RWPE1 (cell line): ENCODE measurements at regions not wholly inside any gene's neighbourhood (a gene's known extent, or its start where the extent isn't known, plus 50 kb on each side); places are given as distances from the start of the nearest gene placed in this dataset.

Source experiments
- CTCF ChIA-PET: fragments of 350-600 bp; sonication (Branson Sonifier 250); formaldehyde crosslinking; extraction: SDS; loops from one replicate; lab custom pipeline; 2021; lab: Yijun Ruan, JAX
- POLR2A ChIA-PET: fragments of 400-600 bp; formaldehyde crosslinking; extraction: SDS; loops from one replicate; lab custom pipeline; 2020; ENCODE audit warnings: antibody characterized with exemption; ENCODE audit not compliant: low non-redundant PET; lab: Yijun Ruan, JAX
- DNase-seq: peaks from one replicate; pipeline ENCODE4 v3.0.0; 2012; ENCODE audit warnings: low spot score
- H3K27ac ChIP-seq: fragments of 450-650 bp; 2 replicates; pipeline ENCODE4 v1.5.1; 2017
- TF ChIP-seq, protein P1 (sequence below): fragments of 450-650 bp; conservative IDR thresholded peaks from 2 replicates; pipeline ENCODE4 v1.5.1; 2017; ENCODE audit warnings: low read depth, mild to moderate bottlenecking

DNA sequence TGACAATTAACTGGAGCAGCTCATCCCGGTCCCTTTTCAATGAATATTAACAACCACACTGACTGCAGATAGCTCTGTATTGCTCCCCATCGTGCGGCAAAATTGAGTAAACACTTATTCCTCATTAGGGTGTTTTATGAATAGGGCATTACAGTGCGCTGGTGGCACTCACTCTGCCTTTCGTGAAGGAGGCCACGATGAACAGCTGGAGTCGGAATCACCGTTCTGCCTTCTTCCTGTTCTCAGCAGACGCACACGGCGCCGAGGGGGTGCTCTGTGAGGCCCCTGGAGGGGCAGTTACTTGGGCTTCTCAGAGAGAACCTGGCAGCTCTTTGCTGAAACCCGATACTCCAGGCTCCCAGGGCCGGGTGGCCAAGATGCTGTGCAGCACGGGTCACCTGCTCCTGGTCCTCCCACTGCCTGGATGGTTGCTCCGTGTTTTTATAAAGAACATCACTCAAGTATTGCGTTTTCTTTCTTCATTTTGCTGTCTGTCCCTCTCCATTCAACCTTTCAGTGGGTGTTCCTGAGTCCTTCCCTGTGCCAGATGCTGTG lies 241.9 kb downstream of the GLRX3 start:
- H3K27ac ChIP-seq = no peak overlapping the region
- ChIA-PET POLR2A (no interaction called here), CTCF (no interaction called here)
- no peak for DNase-seq
- TF ChIP-seq, protein P1, sequence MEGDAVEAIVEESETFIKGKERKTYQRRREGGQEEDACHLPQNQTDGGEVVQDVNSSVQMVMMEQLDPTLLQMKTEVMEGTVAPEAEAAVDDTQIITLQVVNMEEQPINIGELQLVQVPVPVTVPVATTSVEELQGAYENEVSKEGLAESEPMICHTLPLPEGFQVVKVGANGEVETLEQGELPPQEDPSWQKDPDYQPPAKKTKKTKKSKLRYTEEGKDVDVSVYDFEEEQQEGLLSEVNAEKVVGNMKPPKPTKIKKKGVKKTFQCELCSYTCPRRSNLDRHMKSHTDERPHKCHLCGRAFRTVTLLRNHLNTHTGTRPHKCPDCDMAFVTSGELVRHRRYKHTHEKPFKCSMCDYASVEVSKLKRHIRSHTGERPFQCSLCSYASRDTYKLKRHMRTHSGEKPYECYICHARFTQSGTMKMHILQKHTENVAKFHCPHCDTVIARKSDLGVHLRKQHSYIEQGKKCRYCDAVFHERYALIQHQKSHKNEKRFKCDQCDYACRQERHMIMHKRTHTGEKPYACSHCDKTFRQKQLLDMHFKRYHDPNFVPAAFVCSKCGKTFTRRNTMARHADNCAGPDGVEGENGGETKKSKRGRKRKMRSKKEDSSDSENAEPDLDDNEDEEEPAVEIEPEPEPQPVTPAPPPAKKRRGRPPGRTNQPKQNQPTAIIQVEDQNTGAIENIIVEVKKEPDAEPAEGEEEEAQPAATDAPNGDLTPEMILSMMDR = no peak

DNA sequence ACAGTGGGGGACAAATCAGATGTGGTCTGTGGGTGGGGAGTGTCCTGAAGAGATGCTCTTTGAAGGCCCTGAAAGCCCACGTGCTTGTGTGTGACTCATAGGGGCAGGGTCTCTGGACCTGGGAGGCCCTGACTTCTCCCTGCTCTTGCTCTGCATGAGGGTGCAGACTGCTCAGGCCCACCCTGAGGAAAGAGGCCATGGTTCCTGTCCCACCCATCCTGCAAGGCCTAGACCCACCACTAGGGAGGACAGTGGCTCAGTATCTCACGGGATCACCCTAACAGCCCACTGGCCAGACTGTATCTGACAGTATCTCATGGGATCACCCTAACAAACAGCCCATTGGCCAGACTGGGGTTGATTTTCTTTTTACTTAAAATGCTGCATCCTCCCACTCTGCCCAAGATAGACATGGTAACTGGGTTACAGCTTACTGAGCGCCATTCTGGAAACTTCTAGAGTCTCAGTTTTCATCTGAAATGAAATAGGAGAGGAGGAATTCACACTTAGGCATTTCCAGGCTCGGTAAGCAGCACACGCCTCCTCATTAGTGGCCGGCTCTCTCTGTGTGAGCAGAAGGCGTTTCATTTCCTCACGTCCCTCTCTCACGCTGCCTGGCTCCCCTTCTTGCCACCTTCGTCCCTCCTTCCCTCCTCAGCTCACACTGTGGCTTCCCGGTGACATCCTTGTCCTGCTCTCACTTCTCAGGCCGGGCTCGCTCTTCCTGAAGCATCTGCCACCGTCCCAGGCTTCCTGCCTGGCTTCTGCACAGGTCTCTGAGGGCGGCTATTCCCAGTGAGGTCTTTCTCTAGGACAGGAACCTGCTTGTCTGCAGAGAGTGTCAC lies 242.6 kb downstream of the GLRX3 start:
- TF ChIP-seq, protein P1 = no peak
- DNase-seq = no peak
- H3K27ac ChIP-seq = no peak overlapping the region
- CTCF ChIA-PET = no interaction called here
- POLR2A ChIA-PET = no interaction called here

DNA sequence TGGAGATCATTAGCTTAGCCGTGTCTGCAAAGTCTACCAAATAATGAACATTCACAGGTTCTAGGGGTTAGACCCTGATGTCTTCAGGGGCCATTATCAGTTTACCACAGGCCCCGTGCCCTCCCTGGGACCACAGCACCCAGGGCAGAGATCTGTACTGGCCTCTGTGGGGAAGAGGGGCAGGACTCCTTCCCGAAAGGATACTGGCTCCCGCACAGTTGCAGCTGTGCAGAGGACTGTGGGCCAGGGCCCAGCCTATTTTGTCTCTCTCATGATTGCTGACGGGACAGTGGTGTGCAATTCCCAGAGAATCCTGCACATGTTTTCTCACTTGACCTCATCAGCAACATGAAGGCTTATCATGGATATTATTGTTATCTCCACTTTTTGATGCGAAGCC lies 243.9 kb downstream of the GLRX3 start:
- CTCF ChIA-PET = no interaction called here

GRCh38 chr10:130382031-130382430 lies 245.8 kb downstream of the GLRX3 start:
- no peak for DNase-seq
- H3K27ac ChIP-seq = no peak overlapping the region
- ChIA-PET CTCF (no interaction called here), POLR2A (no interaction called here)
- TF ChIP-seq, protein P1 = no peak

More for the DNA sequence above, 243.9 kb downstream of the GLRX3 start:
- no peak overlapping the region for H3K27ac ChIP-seq
- POLR2A ChIA-PET = no interaction called here
- TF ChIP-seq, protein P1 = no peak
- no peak for DNase-seq

DNA sequence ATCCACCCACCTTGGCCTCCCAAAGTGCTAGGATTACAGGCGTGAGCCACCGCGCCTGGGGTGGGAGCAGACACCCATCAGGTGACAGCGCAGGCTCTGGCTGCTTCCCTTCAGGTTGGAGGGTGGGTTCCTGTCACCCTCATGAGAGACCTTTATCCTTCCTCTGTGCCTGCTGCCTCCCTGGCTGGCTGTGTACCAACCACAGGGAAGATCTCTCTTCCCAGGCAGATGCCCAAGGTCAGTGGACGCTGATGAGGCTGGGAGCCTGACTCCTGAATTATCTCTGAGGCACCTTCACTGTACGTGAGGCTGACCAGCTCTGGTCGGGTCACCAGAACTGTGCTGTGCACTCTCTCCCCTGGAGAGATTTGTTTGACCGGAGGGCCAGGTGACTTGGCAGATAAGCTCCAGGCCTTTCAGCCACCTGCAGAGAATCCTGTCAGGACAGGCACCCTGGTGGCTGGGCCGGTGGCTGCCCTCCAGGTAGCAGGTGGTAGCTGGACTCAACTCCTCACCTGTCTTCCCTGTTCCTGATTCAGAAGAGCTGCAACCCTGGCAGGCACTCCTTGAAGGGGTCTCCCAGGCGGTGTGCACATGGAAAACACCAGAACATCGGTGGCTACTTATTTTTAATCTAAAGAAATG lies 251.9 kb downstream of the GLRX3 start:
- ChIA-PET CTCF (no interaction called here), POLR2A (no interaction called here)
- H3K27ac ChIP-seq = no peak overlapping the region
- TF ChIP-seq, protein P1 = no peak
- no peak for DNase-seq

DNA sequence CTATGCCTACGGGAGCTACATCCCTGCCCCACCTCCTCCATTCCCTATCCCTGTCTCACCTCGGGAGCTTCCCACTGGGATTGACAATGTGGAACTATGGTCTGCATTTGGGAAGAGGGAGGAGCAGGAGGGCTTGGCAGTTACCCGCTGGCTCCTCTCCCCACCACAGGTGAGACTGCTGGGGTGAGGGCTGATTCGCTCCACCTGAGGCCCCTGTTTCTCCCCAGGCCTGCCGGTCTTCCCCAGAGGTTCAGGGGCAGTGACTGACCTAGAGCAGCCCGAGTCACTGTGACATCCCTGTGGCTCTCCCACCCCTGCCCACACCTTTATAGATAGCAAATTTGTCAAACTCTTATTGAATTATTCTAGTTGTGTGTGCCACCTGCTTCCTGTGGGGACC lies 252.6 kb downstream of the GLRX3 start:
- CTCF ChIA-PET = interaction anchor here (0.6 kb wide), 1 partner anchor 580 kb away, joined by 3 read pairs; no protein-coding TSS in a partner anchor
- POLR2A ChIA-PET = no interaction called here
- DNase-seq = no peak
- TF ChIP-seq, protein P1 = no peak
- no peak overlapping the region for H3K27ac ChIP-seq
